ENCODE measurements at regions not wholly inside any gene's neighbourhood (a gene's known extent, or its start where the extent isn't known, plus 50 kb on each side); places are given as distances from the start of the nearest gene placed in this dataset.

- H3K4me3 Mint-ChIP-seq = no peak overlapping the region
These were observed 144.9 kb downstream of the TSN start for GRCh38 chr2:121900391-121900790.

GRCh38 chr2:121902171-121902591 is 146.7 kb downstream of the TSN start:
- peaks cover 1% of the 10 kb centered on the region for H3K4me1 Mint-ChIP-seq (ENCODE audit: low read depth)
- no peaks in the 10 kb centered on the region for H3K27me3 Mint-ChIP-seq (ENCODE audit: low read depth)
- no peaks in the 10 kb centered on the region for H3K36me3 Mint-ChIP-seq (ENCODE audit: low read depth)
- H3K4me3 Mint-ChIP-seq = peak overlapping the region; percentile 16
- H3K27ac Mint-ChIP-seq = no peak overlapping the region
- H3K9me3 Mint-ChIP-seq = no peaks in the 10 kb centered on the region

More at GRCh38 chr2:121900391-121900790, 144.9 kb downstream of the TSN start:
- H3K27ac Mint-ChIP-seq = no peak overlapping the region
- no peaks in the 10 kb centered on the region for H3K36me3 Mint-ChIP-seq (ENCODE audit: low read depth)
- H3K9me3 Mint-ChIP-seq = no peaks in the 10 kb centered on the region
- H3K27me3 Mint-ChIP-seq (ENCODE audit: low read depth) = no peaks in the 10 kb centered on the region
- H3K4me1 Mint-ChIP-seq (ENCODE audit: low read depth) = peaks cover 1% of the 10 kb centered on the region

- H3K27me3 Mint-ChIP-seq (ENCODE audit: low read depth) = no peaks in the 10 kb centered on the region
- no peaks in the 10 kb centered on the region for H3K9me3 Mint-ChIP-seq
- no peaks in the 10 kb centered on the region for H3K36me3 Mint-ChIP-seq (ENCODE audit: low read depth)
- peak overlapping the region; percentile 16 for H3K4me3 Mint-ChIP-seq
- H3K27ac Mint-ChIP-seq = no peak overlapping the region
- H3K4me1 Mint-ChIP-seq (ENCODE audit: low read depth) = peaks cover 1% of the 10 kb centered on the region
These were observed 147.2 kb downstream of the TSN start for GRCh38 chr2:121902616-121903015.

- no peaks in the 10 kb centered on the region for H3K36me3 Mint-ChIP-seq (ENCODE audit: low read depth)
- H3K27me3 Mint-ChIP-seq (ENCODE audit: low read depth) = no peaks in the 10 kb centered on the region
- no peaks in the 10 kb centered on the region for H3K9me3 Mint-ChIP-seq
- H3K4me1 Mint-ChIP-seq (ENCODE audit: low read depth) = peaks cover 1% of the 10 kb centered on the region
- no peak overlapping the region for H3K27ac Mint-ChIP-seq
- H3K4me3 Mint-ChIP-seq = no peak overlapping the region
These were observed 147.7 kb downstream of the TSN start for GRCh38 chr2:121903037-121903689.

GRCh38 chr2:121904656-121905055 is 149.2 kb downstream of the TSN start:
- Mint-ChIP-seq H3K27me3 (ENCODE audit: low read depth) (no peaks in the 10 kb centered on the region), H3K4me3 (no peak overlapping the region), H3K4me1 (ENCODE audit: low read depth) (no peaks in the 10 kb centered on the region), H3K36me3 (ENCODE audit: low read depth) (no peaks in the 10 kb centered on the region), H3K27ac (no peak overlapping the region), H3K9me3 (no peaks in the 10 kb centered on the region)

GRCh38 chr2:121905201-121905600 is 149.8 kb downstream of the TSN start:
- H3K4me3 Mint-ChIP-seq = no peak overlapping the region
- H3K27ac Mint-ChIP-seq = no peak overlapping the region
- H3K9me3 Mint-ChIP-seq = no peaks in the 10 kb centered on the region
- H3K4me1 Mint-ChIP-seq (ENCODE audit: low read depth) = no peaks in the 10 kb centered on the region
- no peaks in the 10 kb centered on the region for H3K36me3 Mint-ChIP-seq (ENCODE audit: low read depth)
- no peaks in the 10 kb centered on the region for H3K27me3 Mint-ChIP-seq (ENCODE audit: low read depth)

GRCh38 chr2:121906170-121906569 is 150.7 kb downstream of the TSN start:
- H3K4me3 Mint-ChIP-seq = no peak overlapping the region
- no peaks in the 10 kb centered on the region for H3K36me3 Mint-ChIP-seq (ENCODE audit: low read depth)
- H3K4me1 Mint-ChIP-seq (ENCODE audit: low read depth) = no peaks in the 10 kb centered on the region
- H3K27me3 Mint-ChIP-seq (ENCODE audit: low read depth) = no peaks in the 10 kb centered on the region
- no peak overlapping the region for H3K27ac Mint-ChIP-seq
- H3K9me3 Mint-ChIP-seq = no peaks in the 10 kb centered on the region

GRCh38 chr2:121907928-121908327 is 152.5 kb downstream of the TSN start:
- Mint-ChIP-seq H3K27me3 (ENCODE audit: low read depth) (no peaks in the 10 kb centered on the region), H3K27ac (no peak overlapping the region), H3K4me3 (no peak overlapping the region), H3K9me3 (no peaks in the 10 kb centered on the region), H3K4me1 (ENCODE audit: low read depth) (no peaks in the 10 kb centered on the region), H3K36me3 (ENCODE audit: low read depth) (no peaks in the 10 kb centered on the region)

- H3K4me1 Mint-ChIP-seq (ENCODE audit: low read depth) = no peaks in the 10 kb centered on the region
- no peaks in the 10 kb centered on the region for H3K36me3 Mint-ChIP-seq (ENCODE audit: low read depth)
- H3K27me3 Mint-ChIP-seq (ENCODE audit: low read depth) = peaks cover 4% of the 10 kb centered on the region
- H3K9me3 Mint-ChIP-seq = no peaks in the 10 kb centered on the region
- no peak overlapping the region for H3K27ac Mint-ChIP-seq
- no peak overlapping the region for H3K4me3 Mint-ChIP-seq
These were observed 154.7 kb downstream of the TSN start for GRCh38 chr2:121910139-121910538.

GRCh38 chr2:121911036-121911435 is 155.6 kb downstream of the TSN start:
- no peaks in the 10 kb centered on the region for H3K4me1 Mint-ChIP-seq (ENCODE audit: low read depth)
- H3K4me3 Mint-ChIP-seq = no peak overlapping the region
- peaks cover 4% of the 10 kb centered on the region for H3K27me3 Mint-ChIP-seq (ENCODE audit: low read depth)
- H3K27ac Mint-ChIP-seq = no peak overlapping the region
- no peaks in the 10 kb centered on the region for H3K36me3 Mint-ChIP-seq (ENCODE audit: low read depth)
- H3K9me3 Mint-ChIP-seq = no peaks in the 10 kb centered on the region

GRCh38 chr2:121917143-121917542 is 161.7 kb downstream of the TSN start:
- H3K4me1 Mint-ChIP-seq (ENCODE audit: low read depth) = no peaks in the 10 kb centered on the region
- H3K9me3 Mint-ChIP-seq = no peaks in the 10 kb centered on the region
- H3K27ac Mint-ChIP-seq = no peak overlapping the region
- H3K27me3 Mint-ChIP-seq (ENCODE audit: low read depth) = peaks cover 4% of the 10 kb centered on the region
- H3K4me3 Mint-ChIP-seq = no peak overlapping the region
- no peaks in the 10 kb centered on the region for H3K36me3 Mint-ChIP-seq (ENCODE audit: low read depth)

- no peaks in the 10 kb centered on the region for H3K9me3 Mint-ChIP-seq
- no peak overlapping the region for H3K4me3 Mint-ChIP-seq
- no peaks in the 10 kb centered on the region for H3K4me1 Mint-ChIP-seq (ENCODE audit: low read depth)
- H3K36me3 Mint-ChIP-seq (ENCODE audit: low read depth) = no peaks in the 10 kb centered on the region
- peaks cover 4% of the 10 kb centered on the region for H3K27me3 Mint-ChIP-seq (ENCODE audit: low read depth)
- no peak overlapping the region for H3K27ac Mint-ChIP-seq
These were observed 162.8 kb downstream of the TSN start for GRCh38 chr2:121918231-121918630.

- Mint-ChIP-seq H3K4me1 (ENCODE audit: low read depth) (no peaks in the 10 kb centered on the region), H3K4me3 (no peak overlapping the region), H3K27me3 (ENCODE audit: low read depth) (peaks cover 2% of the 10 kb centered on the region), H3K27ac (no peak overlapping the region), H3K9me3 (no peaks in the 10 kb centered on the region), H3K36me3 (ENCODE audit: low read depth) (no peaks in the 10 kb centered on the region)
These were observed 164.4 kb downstream of the TSN start for GRCh38 chr2:121919803-121920202.

- no peaks in the 10 kb centered on the region for H3K4me1 Mint-ChIP-seq (ENCODE audit: low read depth)
- H3K4me3 Mint-ChIP-seq = no peak overlapping the region
- no peaks in the 10 kb centered on the region for H3K9me3 Mint-ChIP-seq
- H3K27ac Mint-ChIP-seq = no peak overlapping the region
- H3K36me3 Mint-ChIP-seq (ENCODE audit: low read depth) = no peaks in the 10 kb centered on the region
- H3K27me3 Mint-ChIP-seq (ENCODE audit: low read depth) = no peaks in the 10 kb centered on the region
These were observed 170.0 kb downstream of the TSN start for GRCh38 chr2:121925466-121925865.

- Mint-ChIP-seq H3K27me3 (ENCODE audit: low read depth) (peaks cover 5% of the 10 kb centered on the region), H3K36me3 (ENCODE audit: low read depth) (no peaks in the 10 kb centered on the region), H3K4me1 (ENCODE audit: low read depth) (no peaks in the 10 kb centered on the region), H3K27ac (no peak overlapping the region), H3K4me3 (no peak overlapping the region), H3K9me3 (no peaks in the 10 kb centered on the region)
These were observed 187.8 kb downstream of the TSN start for GRCh38 chr2:121943285-121943684.
